ENCODE measurements at regions not wholly inside any gene's neighbourhood (a gene's known extent, or its start where the extent isn't known, plus 50 kb on each side); places are given as distances from the start of the nearest gene placed in this dataset.

DNA sequence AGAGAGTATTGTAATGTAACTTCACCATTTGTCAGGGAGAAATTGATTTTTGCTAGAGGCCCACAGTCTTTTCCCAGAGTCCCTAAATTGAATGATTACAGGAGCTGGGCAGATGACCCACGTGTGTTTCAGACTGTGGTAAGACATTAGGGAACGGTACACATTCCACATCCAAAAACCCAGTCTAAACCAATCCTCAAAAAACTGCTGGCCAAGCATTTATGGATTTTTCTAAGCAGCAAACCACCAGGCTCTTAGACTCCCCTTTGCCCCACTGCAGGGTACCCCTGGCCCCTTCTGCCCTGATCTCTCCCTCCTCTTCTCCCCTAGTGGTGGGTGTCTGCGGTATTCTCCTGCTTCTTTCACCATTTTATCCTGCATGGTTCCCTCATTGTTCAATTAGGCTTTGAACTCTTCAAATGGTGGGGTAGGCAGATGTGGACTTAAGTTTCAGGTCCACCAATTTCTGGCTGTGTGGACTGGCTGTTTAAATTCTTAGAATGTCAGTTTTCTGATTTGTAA is 135.5 kb upstream of the SORCS3 start:
- no peak for DNase-seq (ENCODE audit: low read depth in 2 of 2, low spot score in 1 of 2)

DNA sequence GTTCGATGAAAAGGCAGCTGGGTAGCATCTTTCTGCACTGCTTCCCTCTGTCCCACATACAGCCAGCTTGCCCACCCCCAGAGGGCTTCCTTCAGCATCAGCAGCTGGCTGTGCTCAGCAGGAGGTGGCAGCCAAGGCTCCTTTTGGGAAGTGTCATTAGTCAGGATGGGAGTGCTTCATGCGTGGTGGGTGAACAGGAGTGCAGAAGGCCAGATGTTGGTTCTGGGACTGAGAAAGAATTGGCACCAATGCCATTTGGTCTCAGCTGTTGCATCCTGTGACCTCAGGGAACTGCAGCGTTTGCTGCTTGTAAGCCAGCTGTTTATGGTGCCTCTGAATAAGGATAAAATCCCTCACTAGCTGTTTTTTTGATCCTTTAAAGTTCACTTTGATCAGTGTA is 131.1 kb upstream of the SORCS3 start:
- no peak for DNase-seq (ENCODE audit: low read depth in 2 of 2, low spot score in 1 of 2)

DNA sequence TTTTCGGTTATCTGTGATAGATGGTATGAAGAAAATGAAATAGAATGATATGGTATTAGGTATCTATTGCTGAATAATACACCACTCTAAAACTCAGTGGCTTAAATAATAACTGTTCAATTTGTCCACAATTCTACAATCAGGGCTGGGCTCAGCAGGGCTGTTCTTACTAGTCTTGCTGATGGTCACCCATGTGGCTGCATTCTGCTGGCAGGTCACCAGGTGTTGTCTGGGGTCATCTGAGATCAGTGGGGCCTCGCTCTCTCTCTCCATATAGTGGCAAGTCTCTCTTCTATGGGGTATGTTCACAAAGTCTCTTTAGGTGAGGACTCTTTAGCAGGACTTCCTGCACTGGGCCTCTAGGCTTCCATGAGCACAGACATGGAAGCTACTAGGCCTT is 130.4 kb upstream of the SORCS3 start:
- DNase-seq (ENCODE audit: low read depth in 2 of 2, low spot score in 1 of 2) = no peak

DNA sequence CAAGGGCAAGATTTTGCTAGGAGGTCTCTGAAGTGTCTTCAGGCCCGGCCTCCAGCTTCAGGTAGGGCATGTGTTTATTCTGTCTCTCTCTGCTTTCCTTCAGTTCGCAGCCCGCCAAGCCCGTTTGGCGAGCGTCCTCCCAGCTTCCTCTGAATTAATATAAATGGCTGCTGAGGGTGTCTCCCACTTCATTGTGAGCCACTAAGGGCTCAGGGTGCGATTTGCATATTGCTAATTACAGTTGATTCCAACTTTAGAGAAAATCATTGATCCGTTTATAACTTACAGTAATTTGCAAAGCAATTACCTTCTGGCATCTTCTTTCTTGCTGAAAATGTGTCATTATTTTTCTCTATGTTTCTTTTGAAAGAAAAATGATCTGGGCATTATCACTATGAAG is 128.3 kb upstream of the SORCS3 start:
- DNase-seq (ENCODE audit: low read depth in 2 of 2, low spot score in 1 of 2) = no peak

DNA sequence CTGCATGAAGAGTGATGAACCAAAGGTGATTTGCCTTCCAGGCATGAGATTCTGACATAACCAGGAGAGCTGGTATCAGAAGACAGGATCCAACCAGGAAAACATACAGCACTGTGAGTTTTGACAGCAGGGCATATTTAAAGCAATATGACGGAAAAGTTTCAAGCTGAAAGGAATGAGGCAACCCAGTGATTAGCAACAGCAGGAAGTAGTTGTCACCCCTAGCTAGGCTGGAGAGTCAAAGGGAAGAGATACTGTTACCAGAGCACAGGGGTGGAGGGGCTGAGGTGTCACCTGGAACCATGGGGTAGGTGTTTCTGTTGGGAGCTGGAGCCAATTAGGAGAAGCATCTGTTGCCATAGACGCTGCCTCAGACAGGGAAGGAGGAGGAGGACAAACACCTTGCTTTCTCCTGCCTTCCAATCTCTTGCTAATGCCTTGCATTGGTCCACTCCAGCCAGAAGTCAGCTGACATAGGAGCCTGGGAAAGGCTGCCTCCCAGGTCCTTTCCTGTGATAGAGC is 125.4 kb upstream of the SORCS3 start:
- DNase-seq (ENCODE audit: low read depth in 2 of 2, low spot score in 1 of 2) = no peak

DNA sequence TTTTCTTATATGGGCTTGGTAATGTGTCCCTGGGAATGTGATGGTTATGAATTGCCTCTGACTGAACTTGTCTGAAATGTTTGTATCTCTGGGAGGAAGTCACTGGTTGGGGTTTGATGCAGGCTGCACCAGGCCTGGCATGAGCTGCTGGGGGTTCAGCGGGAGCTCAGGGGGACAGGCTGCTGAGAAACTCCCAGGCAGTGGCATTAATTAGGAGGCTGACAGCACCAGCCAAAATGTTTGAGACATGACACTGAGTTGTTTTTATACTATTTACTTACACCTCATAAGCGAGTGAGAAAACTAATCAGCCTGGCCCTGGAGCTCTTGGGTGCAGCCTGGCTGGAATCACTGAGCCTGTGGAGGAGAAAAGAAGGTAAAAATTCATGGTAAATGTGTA is 124.1 kb upstream of the SORCS3 start:
- no peak for DNase-seq (ENCODE audit: low read depth in 2 of 2, low spot score in 1 of 2)

DNA sequence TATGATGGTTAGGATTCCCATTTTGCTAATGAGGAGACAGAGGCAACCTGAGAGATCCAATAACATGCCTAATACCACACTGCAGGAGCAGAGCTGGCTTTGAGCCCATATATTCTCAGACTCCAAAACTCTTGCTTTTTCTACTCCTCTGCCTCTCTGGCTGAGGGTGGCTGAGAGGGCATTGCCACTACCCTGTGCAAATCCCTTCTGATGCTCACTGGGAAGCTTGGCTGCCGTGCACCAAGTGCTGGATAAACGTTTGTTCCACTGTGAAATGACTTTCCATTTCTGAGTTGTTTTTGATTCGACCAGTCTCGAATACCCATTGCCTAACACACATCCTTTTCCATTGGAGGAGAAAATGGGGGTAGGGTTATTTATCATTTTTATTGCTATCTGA is 123.1 kb upstream of the SORCS3 start:
- no peak for DNase-seq (ENCODE audit: low read depth in 2 of 2, low spot score in 1 of 2)

DNA sequence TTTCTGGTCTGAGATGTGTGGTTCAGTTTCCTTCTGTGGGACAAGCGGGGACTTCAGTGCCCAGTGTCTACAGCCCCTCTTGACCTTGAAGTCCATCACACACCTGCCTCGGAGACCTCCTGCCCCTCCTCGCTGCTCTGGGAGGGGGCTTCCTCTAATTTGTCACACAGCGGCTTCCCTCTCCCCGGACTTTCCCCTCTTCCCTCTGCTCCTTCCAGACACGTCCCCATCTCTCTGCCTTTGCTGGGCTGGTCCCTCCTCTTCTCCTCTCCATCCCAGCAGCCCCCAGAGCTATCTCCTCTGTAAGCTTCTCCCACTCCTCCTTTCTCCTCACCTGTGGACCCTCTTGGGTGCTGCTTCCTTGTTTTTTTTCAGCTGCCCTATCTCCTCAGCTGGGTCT is 122.2 kb upstream of the SORCS3 start:
- DNase-seq (ENCODE audit: low read depth in 2 of 2, low spot score in 1 of 2) = no peak

DNA sequence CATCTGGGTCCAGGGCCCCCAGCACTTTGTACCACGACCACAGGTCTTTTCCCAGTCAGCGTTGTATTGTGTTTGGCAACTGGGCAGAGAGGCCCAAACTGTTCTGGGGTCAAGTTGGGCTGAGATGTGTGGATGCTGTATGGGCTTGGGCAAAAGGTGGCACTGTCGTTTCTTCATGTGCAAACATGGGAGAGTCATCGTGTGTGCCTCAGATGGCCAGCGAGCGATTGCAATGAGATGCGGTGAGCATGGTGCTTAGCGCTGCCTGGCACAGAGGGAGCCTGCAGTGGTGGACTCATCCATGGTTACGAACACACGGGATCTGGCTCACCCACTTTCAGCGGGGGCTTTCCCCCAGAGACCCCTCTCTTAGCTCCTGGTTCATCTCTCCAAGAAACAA is 120.4 kb upstream of the SORCS3 start:
- no peak for DNase-seq (ENCODE audit: low read depth in 2 of 2, low spot score in 1 of 2)

DNA sequence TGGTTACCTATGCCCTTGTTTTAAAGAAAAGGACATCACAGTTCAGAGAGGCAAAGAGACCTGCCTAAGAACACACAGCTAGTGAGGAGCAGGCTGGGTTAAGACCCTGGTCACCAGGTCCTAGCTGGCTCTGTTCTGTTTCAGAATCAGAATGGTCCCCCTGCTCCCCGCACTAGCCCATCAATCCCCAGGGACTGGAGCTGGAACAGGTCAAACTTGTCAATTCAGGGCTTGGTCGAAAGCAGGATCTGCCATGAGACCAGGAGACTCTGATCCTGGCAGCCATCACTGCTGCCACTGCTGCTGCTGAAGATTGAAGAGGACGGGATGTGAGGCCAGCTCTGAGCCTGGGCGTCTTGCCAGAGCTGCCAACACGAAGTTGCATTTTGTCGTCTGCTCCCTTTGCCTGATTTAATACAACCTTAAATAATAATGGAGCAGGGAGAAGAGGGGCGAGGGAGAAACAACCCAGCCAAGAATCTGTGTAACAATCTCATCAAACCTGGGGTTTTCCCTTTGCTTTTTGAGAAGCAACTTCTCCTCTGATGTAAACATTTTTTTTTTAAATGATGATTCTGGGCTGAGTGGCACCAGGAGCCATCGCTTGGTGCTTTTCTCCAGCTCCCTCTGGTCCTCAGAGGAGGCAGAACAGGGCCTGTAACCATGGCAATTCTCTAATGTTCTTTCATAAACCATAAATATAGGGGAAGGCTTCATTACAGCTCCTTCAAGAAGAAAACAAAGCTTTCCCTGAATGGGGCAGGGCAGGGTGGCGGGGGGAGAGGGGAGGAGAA is 119.0 kb upstream of the SORCS3 start:
- no peak for DNase-seq (ENCODE audit: low read depth in 2 of 2, low spot score in 1 of 2)

DNA sequence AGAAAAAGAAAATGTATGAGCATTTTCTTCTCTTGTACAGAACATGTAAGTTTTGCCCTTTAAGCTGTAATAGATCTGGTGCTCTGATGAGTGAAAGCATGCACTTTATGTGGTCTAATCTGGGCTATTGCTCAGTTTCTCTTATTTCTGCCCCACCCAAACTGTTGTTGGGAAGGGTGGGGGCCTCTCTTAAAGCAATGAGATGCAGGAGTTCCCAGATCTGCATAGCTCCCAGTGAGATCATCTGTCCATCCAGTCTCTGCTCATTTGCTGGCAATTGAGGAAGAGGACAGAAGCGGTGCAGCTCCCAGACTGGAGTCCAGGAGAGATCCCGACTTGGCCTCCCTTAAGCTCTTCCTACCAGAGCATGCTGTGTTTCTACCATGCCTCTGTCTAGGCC is 114.9 kb upstream of the SORCS3 start:
- DNase-seq (ENCODE audit: low read depth in 2 of 2, low spot score in 1 of 2) = no peak

DNA sequence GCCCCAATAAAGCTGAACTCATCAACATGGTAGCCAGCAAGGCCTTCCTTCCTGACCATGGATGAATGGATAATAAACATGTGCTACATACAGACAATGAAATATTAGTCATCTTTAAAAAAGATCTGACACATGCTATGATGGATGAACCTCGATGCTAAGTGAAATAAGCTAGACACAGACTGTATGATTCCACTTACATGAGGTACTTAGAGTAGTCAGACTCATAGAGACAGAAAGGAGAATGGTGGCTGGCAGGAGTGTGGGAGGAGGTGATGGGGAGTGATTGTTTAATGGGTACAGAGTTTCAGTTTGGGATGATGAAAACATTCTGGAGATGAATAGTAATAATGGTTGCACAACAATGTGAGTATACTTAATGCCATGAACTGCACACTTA is 114.1 kb upstream of the SORCS3 start:
- no peak for DNase-seq (ENCODE audit: low read depth in 2 of 2, low spot score in 1 of 2)

DNA sequence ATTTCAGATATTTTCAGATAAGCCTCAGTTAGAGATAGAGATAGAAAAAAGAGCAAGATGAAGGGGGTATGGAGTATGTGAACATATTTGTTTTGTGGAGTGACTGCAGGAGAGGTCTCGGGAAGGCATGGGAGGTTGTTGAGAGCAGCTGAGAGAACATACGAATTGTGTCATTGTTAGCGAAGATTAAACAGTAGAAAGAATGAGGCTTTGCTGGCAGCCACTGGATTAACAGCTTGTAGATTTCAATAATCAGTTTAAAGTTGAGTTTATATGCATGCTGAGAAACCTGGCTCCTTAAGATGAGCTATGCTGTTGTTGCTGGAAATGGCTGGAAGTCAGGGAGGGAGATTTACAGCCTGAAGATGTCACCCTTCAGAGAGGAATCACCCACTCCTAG is 100.9 kb upstream of the SORCS3 start:
- DNase-seq (ENCODE audit: low read depth in 2 of 2, low spot score in 1 of 2) = no peak

DNA sequence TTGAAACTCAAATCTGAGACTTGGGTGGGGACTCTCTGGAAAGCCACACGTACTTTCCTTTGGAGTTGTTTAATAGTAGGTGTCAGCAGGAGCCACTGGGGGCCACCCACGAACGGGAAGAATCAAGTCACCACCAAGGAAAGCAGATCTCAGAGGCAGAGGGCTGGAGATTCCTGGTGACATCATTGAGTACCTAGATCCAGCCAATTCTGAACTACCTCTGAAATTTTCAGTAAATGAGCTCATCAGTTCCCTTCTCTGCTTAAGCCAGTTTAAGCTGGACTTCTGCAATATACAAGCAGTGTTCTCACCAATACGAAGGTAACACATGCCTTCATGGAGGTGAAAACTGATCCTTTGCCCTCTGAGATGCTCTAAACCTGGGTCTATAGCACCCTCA is 99.3 kb upstream of the SORCS3 start:
- DNase-seq (ENCODE audit: low read depth in 2 of 2, low spot score in 1 of 2) = no peak

DNA sequence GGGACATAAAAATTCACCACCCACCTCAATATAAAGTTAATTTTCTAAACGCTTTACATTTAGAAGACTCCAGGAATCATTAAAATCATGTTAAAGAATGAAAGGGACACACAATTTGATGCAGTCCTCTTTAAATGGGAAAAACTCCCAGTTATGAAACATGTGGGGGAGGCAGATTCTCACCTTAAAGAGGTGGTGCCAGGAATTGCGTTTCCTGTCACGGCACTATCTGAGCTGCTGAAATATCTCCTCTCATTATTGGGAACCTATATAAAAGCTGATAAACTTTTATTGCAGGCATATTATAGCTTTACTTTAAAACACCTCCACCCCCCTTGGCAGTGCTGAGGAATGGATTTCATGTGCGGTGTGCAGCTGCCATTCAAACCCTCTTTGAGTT is 94.8 kb upstream of the SORCS3 start:
- DNase-seq (ENCODE audit: low read depth in 2 of 2, low spot score in 1 of 2) = no peak

DNA sequence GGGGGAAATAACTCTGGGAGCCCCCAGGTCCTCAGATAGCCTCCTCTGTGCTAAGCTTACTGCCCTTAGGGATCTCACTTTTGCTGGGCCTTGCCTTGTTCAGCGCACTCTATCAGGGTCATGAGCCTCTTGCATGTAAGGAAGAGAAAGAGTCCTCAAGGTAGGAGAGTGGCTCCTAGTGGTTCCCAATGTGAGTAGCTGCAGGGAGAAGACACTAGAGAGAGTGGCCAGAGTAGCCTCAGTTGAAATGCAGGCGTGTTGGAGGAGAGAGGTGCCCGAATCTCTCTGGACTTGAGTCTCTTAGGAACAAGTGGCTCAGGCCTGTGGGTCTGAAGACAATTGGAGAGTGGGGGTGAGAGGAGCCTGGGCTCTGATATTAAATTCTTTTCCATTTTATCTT is 94.3 kb upstream of the SORCS3 start:
- no peak for DNase-seq (ENCODE audit: low read depth in 2 of 2, low spot score in 1 of 2)

DNA sequence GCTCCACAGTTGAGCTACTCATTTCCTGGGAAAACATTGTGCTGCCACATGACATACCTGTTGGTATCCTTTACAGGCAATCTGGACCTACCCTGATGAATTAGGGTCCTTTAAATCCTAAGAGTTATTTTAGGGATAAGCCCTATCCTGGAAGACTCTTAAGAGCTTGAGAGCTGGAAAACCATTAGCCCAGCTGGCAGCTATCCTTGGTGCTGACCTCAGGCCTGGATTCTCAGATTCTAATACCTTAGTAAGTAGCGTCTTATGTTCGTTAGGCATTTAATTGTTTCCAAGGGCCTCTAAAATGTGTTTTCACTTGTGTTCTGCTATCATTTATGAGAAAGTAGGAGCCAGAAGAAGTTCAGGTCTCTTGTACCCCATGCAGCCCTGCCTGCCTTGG is 93.0 kb upstream of the SORCS3 start:
- no peak for DNase-seq (ENCODE audit: low read depth in 2 of 2, low spot score in 1 of 2)

DNA sequence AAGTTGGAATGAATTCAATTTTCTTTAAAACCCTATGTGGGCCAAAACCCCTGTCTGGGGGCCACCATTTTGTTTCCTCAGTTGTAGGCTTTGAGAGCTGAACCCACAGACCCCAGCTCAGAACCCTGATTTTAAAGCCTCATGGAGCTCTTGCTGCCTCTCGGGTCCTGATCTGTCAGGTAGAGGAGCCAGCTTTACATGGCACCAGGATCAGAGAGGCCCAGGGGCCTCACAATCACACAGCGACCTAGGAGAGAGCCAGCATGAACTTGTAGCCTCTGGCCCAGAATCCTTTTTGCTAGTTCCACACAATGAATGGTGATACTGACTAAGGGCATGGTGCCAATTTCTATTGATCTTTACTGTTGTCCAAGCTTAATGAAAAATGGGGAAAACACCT is 84.3 kb upstream of the SORCS3 start:
- no peak for DNase-seq (ENCODE audit: low read depth in 2 of 2, low spot score in 1 of 2)

DNA sequence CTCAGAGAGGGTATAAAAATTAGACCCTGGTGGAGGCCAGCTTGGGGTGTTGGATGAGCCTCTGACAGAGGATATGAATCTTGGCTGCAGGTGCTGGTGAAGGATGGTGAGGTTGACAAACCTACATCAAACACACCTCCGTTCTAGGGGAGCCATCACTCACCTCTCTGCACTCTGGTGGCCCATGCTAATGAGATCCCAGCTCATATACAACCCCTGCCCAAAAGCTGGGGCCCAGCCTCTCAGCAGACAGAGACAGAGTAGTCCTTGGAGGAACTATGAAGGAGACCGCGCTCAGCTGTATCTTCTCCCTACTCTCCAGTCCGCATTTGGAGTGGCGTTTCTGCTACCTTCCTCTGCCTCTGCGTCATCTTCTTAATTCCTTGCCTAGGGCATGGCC is 83.1 kb upstream of the SORCS3 start:
- DNase-seq (ENCODE audit: low read depth in 2 of 2, low spot score in 1 of 2) = no peak

DNA sequence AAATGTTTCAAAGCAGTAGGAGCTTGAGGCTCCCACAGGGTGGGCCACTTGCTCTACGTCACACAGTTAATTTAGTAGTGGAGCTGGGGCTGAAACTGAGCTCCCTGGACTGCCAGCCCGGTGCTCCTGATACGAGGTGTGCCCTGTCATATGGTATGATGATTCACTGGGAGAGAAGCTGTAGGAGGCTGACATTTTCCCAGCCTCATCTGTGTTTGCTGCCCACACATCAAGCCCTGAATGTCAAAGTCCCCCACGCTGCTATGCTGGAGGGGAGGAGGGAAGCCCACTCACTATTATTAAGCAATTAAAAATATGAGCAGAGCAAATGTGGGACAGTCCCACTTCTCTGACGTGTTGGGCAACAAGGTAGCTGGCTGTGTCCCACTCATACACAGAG is 81.2 kb upstream of the SORCS3 start:
- DNase-seq (ENCODE audit: low read depth in 2 of 2, low spot score in 1 of 2) = no peak

DNA sequence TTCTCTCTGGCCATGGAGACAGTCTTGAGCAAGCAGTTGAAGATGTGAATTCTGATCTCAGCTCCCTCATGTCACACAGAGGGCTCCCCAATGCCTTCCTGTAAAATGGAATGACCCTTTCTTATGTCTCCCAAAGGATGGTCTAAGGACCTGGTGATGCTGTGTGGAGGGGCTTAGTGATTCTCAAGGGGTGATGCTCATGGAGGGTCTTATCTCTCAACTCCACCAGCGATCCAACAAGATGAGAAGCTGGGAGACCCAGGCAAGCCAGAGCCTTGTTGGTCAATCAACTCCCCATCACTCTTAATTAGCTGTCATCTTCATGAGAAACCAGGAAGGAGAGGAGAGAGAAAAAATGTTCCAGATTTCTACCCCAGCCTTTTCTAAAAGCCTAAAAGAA is 78.0 kb upstream of the SORCS3 start:
- DNase-seq (ENCODE audit: low read depth in 2 of 2, low spot score in 1 of 2) = no peak

DNA sequence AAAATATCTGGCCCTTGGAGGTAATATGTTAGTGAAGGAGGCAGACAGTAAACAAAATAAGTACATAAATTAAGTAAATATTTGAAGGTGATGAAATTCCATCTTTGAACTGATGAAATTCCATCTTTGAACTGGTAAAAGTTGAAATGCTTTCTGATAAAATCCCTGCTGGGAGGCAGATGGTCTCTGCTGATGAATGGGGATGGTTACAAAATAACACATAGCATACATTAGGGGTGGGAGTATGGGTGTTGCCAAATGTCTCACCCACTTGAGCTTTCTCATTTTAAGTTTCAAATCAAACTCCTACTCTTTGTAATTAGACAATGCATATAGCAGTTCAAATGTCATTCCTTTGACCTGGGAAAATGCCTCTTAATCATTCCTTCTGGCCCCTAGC is 77.5 kb upstream of the SORCS3 start:
- DNase-seq (ENCODE audit: low read depth in 2 of 2, low spot score in 1 of 2) = no peak

DNA sequence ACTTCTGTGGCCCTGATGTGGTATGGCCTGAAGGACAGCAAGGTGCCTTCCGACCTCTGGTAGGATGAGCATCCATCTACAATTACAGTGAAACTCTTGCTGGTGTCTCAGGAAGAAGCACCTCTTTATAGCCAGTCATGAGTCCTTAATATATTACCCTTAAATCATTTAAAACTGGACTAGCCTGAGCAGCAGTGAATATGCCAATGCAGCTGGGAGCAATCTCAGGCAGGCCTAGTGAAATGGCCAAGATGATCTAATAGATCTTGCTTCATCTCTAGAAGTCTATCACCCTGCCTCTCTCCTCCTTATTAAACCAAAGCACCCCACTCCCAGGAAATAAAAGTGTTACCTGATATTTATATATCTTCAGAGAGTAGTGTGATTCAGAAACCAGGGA is 66.7 kb upstream of the SORCS3 start:
- no peak for DNase-seq (ENCODE audit: low read depth in 2 of 2, low spot score in 1 of 2)

Measured in stimulated activated CD8-positive, alpha-beta memory T cell treated with anti-CD3 and anti-CD28 coated beads, Interleukin-4, amount 100 ng/mL, for 4 hours (primary cell).